ENCODE measurements at regions not wholly inside any gene's neighbourhood (a gene's known extent, or its start where the extent isn't known, plus 50 kb on each side); places are given as distances from the start of the nearest gene placed in this dataset.

DNA sequence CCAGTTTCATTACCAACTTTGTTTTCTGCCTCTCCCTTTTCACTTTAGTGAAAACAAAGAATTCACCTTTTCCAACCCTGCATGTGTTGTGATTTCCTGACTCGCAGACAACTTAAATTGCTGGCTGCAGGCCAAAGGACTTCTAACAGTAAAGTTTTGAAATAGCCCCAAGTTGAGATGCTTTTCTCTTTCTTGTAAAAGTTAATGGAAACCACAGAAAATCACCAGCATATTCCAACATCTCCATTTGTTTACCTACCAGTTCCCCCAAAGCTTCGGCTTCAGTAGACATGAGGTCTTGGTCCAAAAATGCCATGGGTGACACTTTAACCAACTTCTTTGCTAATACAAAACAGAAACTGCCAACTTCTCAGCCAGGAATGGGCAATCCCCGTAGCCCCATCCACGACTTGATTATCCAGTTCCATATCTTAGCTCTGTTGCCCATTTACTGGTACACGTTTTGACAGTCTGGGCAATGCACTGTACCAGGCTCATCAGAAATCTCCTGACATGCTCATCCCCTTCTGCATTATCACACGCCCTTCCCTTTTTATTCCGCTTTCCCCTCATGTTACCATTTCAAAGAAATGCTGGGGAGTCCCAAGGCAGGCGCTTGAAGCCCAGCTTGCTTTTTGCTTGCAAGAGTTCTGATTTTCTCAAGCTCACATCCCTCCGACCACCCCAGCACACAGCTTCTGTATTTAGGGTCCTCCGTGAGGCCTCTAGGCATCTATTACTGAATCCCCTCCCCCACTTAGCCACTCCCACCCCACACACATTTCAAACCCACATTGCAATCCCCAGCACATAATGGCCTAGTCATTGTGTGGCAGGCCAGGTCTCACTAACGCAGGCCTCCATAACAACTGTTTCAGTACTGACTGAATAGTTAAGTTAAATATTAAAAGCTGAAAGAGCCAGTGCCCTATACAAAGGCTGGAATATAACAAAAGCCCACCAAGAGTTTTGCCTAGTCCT lies 137.9 kb upstream of the S100G start:
- DNase-seq, result no peak

- DNase-seq, result no peak
Observed at GRCh38 chrX:16516232-16516876, 133.6 kb upstream of the S100G start.

- DNase-seq, result no peak
Observed at GRCh38 chrX:16517039-16517605, 132.8 kb upstream of the S100G start.

GRCh38 chrX:16518131-16518530 lies 131.8 kb upstream of the S100G start:
- DNase-seq, result no peak

DNA sequence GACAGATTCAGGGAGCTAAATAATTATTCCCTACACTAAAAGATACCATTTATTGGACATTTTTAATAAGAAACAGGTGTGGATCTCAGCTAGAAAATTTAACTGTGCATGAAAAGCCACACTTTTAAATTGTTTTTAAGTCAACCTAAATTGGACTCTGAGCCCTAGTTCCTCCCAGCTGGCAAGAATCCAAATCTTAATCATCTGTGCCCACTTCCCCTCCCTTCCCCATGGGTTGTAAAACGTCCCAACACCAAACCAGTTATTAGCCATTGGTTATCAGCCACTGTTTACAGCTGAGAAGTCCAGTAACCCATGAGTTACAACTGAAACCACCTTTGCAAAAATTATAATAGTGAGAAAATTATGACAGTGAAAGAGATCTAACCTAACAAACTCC lies 125.6 kb upstream of the S100G start:
- DNase-seq, result no peak

GRCh38 chrX:16526003-16526402 lies 124.0 kb upstream of the S100G start:
- DNase-seq, result no peak

- no peak for DNase-seq
Observed at GRCh38 chrX:16528620-16529019, 121.3 kb upstream of the S100G start.
